ENCODE measurements at regions not wholly inside any gene's neighbourhood (a gene's known extent, or its start where the extent isn't known, plus 50 kb on each side); places are given as distances from the start of the nearest gene placed in this dataset.

DNA sequence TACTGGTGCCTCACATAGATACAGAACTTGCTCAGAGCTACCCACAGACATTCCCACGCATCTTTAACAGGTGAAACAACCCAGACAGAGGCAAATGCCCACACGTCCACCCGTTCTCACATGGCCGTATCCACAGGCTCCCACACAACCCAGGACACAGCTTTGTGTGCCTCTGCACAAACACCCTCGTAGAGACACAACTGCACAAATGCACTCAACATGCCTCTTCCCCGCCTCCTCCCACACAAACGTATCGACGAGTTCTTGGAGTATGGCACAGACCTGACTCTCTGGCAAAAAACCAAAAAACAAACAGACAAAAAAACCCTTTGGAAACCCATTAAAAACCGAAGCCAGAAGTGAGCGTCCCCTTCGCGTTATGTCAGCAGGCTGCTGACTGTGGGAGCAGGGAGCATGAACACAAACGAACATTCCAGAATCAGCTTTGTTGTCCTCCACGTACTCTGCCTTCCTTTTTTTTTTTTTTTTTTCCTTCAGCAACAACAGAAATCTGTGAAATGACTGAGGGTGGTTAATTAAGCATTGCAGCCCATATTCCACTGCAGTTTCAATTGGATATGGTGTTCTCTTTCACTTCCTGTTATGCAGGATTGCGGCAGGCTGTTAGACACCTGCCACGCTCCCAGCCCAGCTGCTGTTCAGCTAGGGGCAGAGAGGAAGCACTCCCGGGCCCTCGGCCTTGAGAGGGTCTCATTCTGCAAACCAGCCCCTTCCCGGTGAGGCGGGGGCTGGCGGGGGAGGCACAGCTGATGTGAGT lies 313.7 kb downstream of the MAF start:
- no peak overlapping the region for H2AFZ ChIP-seq (ENCODE audit: low read length)
- no peak overlapping the region for H3K27ac ChIP-seq (ENCODE audit: low read length)
- H3K27me3 ChIP-seq (replicated peaks; ENCODE audit: insufficient read depth, low read length) = peaks cover 34% of the 10 kb centered on the region
- H3K36me3 ChIP-seq (replicated peaks; ENCODE audit: insufficient read depth, low read length) = no peaks in the 10 kb centered on the region
- H3K9me2 ChIP-seq (replicated peaks; ENCODE audit: insufficient read depth, low read length) = no peaks in the 10 kb centered on the region
- no peaks in the 10 kb centered on the region for H3K79me2 ChIP-seq (ENCODE audit: low read length)
- no peaks in the 10 kb centered on the region for H4K20me1 ChIP-seq (ENCODE audit: insufficient read depth, low read length)
- no peaks in the 10 kb centered on the region for H3K9me3 ChIP-seq (replicated peaks; ENCODE audit: insufficient read depth, low read length)
- H3K4me3 ChIP-seq (ENCODE audit: low read length) = peak overlapping the region; percentile 27; the same call in 1 of the 2 replicates
- peaks cover 23% of the 10 kb centered on the region for H3K4me1 ChIP-seq (ENCODE audit: low read length)
- peak overlapping the region; percentile 69 for H3K4me2 ChIP-seq (ENCODE audit: low read depth, low read length)
- TF ChIP-seq EZH2phosphoT487 (IDR thresholded peaks at IDR 0.05; ENCODE audit: low read length) (no peak), EZH2 (optimal IDR thresholded peaks at IDR 0.05; ENCODE audit: low read depth, low read length) (no peak)
- TF ChIP-seq, protein P1, sequence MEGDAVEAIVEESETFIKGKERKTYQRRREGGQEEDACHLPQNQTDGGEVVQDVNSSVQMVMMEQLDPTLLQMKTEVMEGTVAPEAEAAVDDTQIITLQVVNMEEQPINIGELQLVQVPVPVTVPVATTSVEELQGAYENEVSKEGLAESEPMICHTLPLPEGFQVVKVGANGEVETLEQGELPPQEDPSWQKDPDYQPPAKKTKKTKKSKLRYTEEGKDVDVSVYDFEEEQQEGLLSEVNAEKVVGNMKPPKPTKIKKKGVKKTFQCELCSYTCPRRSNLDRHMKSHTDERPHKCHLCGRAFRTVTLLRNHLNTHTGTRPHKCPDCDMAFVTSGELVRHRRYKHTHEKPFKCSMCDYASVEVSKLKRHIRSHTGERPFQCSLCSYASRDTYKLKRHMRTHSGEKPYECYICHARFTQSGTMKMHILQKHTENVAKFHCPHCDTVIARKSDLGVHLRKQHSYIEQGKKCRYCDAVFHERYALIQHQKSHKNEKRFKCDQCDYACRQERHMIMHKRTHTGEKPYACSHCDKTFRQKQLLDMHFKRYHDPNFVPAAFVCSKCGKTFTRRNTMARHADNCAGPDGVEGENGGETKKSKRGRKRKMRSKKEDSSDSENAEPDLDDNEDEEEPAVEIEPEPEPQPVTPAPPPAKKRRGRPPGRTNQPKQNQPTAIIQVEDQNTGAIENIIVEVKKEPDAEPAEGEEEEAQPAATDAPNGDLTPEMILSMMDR (IDR thresholded peaks at IDR 0.05; ENCODE audit: low read length) = no peak
- H3F3A ChIP-seq (ENCODE audit: insufficient read depth, low read length) = peaks cover 17% of the 10 kb centered on the region; the same call in 1 of the 2 replicates
- peak; percentile 37 for DNase-seq
- no peak overlapping the region for H3K9ac ChIP-seq (ENCODE audit: low read length)

DNA sequence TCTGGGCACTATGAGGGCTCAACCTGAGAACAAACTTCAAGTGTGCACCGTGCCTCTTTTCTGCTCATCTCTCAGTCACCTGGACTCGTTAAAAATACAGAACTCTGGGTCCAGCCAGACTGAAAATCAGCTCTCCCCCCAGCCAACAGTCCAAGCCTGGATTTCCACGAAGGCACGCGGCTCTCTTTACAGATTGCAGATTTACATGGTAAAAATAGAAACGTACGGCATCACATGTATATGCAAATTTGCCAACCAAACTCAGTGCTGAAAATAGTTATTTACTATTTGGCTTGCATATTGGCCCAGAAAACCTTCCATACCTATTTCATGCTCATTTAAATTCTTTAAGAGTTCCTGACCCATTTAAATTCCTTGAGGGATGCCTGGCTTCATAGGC lies 315.8 kb downstream of the MAF start:
- H3K4me2 ChIP-seq (ENCODE audit: low read depth, low read length) = no peak overlapping the region
- DNase-seq = no peak

GRCh38 chr16:79283578-79283977 lies 317.0 kb downstream of the MAF start:
- Histone ChIP-seq H3K4me2 (ENCODE audit: low read depth, low read length) (peak overlapping the region; percentile 21; the same call in 1 of the 2 replicates), H3K4me3 (ENCODE audit: low read length) (no peak overlapping the region), H3K27me3 (replicated peaks; ENCODE audit: insufficient read depth, low read length) (peaks cover 61% of the 10 kb centered on the region), H3F3A (ENCODE audit: insufficient read depth, low read length) (peaks cover 17% of the 10 kb centered on the region; the same call in 1 of the 2 replicates), H3K36me3 (replicated peaks; ENCODE audit: insufficient read depth, low read length) (no peaks in the 10 kb centered on the region), H2AFZ (ENCODE audit: low read length) (no peak overlapping the region), H4K20me1 (ENCODE audit: insufficient read depth, low read length) (no peaks in the 10 kb centered on the region), H3K9ac (ENCODE audit: low read length) (no peak overlapping the region), H3K9me3 (replicated peaks; ENCODE audit: insufficient read depth, low read length) (no peaks in the 10 kb centered on the region), H3K4me1 (ENCODE audit: low read length) (peaks cover 29% of the 10 kb centered on the region), H3K79me2 (ENCODE audit: low read length) (no peaks in the 10 kb centered on the region), H3K9me2 (replicated peaks; ENCODE audit: insufficient read depth, low read length) (no peaks in the 10 kb centered on the region), H3K27ac (ENCODE audit: low read length) (no peak overlapping the region)
- peak; percentile 82 for DNase-seq
- TF ChIP-seq, protein P1 (IDR thresholded peaks at IDR 0.05; ENCODE audit: low read length) = no peak
- TF ChIP-seq EZH2phosphoT487 (IDR thresholded peaks at IDR 0.05; ENCODE audit: low read length) (no peak), EZH2 (optimal IDR thresholded peaks at IDR 0.05; ENCODE audit: low read depth, low read length) (no peak)

More for the DNA sequence above, 315.8 kb downstream of the MAF start:
- Histone ChIP-seq H3K9me2 (replicated peaks; ENCODE audit: insufficient read depth, low read length) (no peaks in the 10 kb centered on the region), H3K9ac (ENCODE audit: low read length) (no peak overlapping the region), H3K4me1 (ENCODE audit: low read length) (peaks cover 23% of the 10 kb centered on the region), H3K4me3 (ENCODE audit: low read length) (no peak overlapping the region), H3K27ac (ENCODE audit: low read length) (no peak overlapping the region), H2AFZ (ENCODE audit: low read length) (no peak overlapping the region), H3K36me3 (replicated peaks; ENCODE audit: insufficient read depth, low read length) (no peaks in the 10 kb centered on the region), H3K9me3 (replicated peaks; ENCODE audit: insufficient read depth, low read length) (no peaks in the 10 kb centered on the region), H3K27me3 (replicated peaks; ENCODE audit: insufficient read depth, low read length) (peaks cover 51% of the 10 kb centered on the region), H3K79me2 (ENCODE audit: low read length) (no peaks in the 10 kb centered on the region), H4K20me1 (ENCODE audit: insufficient read depth, low read length) (no peaks in the 10 kb centered on the region), H3F3A (ENCODE audit: insufficient read depth, low read length) (peaks cover 17% of the 10 kb centered on the region; the same call in 1 of the 2 replicates)
- TF ChIP-seq EZH2phosphoT487 (IDR thresholded peaks at IDR 0.05; ENCODE audit: low read length) (no peak), EZH2 (optimal IDR thresholded peaks at IDR 0.05; ENCODE audit: low read depth, low read length) (no peak)
- TF ChIP-seq, protein P1 (IDR thresholded peaks at IDR 0.05; ENCODE audit: low read length) = no peak

All from MM.1S (cell line).